ENCODE measurements at regions not wholly inside any gene's neighbourhood (a gene's known extent, or its start where the extent isn't known, plus 50 kb on each side); places are given as distances from the start of the nearest gene placed in this dataset.

GRCh38 chr9:7676609-7677156, 122.9 kb downstream of the DMAC1 start:
- TF ChIP-seq CTCF (conservative IDR thresholded peaks at IDR 0.05 in 1 of 2, IDR thresholded peaks at IDR 0.05 in 1 of 2; ENCODE audit: low read depth in 1 of 2, low read length in 2 of 2), result no peak
- no peak for TF ChIP-seq EZH2 (IDR thresholded peaks at IDR 0.05; ENCODE audit: low read length, missing control alignments)

Data from fibroblast of lung (primary cell).